ENCODE measurements at regions not wholly inside any gene's neighbourhood (a gene's known extent, or its start where the extent isn't known, plus 50 kb on each side); places are given as distances from the start of the nearest gene placed in this dataset.

GRCh38 chr6:87922947-87923330 lies 124.7 kb upstream of the SPACA1 start:
- Mint-ChIP-seq H3K27me3 (peaks cover 6% of the 10 kb centered on the region), H3K4me3 (no peak overlapping the region), H3K36me3 (no peaks in the 10 kb centered on the region), H3K27ac (no peak overlapping the region), H3K4me1 (peaks cover 6% of the 10 kb centered on the region), H3K9me3 (no peaks in the 10 kb centered on the region)
- no peak for DNase-seq

DNA sequence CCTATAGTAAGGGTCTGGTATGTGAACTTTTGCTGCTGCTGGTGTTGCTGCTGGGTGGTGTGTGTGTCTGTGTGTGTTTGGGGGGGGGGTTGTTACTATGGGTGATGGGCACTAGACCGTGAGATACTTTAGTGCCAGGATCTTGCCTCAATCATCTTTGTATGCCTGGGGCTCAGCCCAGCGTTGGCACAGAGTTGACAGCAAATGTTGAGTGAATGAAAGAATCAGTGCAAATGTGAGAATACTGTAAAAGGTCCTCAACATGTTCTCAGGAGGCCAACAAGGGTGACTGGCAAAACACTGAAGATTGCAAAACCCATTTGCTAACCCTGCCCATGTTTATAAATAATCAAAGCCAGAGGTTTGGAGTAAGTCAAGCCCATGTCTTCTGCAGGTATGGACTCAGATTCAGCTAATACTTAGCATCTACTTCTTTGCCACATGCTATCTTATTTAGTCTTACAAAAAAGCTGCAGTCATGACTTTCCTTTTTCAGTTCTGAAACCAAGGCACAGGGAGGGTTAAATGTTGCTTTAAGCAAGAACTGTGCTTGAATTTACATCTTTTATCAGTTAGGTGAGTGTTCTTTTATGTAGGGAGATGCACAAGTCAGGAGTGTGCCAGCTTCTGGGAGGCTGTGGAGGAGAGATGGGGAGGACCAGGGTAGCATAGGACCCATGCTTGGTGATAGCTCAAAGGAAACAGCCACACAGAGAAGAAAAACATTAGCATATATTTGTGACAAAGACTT lies 125.3 kb upstream of the SPACA1 start:
- no peak overlapping the region for H3K27ac Mint-ChIP-seq
- DNase-seq: no peak
- peaks cover 6% of the 10 kb centered on the region for H3K27me3 Mint-ChIP-seq
- H3K9me3 Mint-ChIP-seq: no peaks in the 10 kb centered on the region
- H3K4me1 Mint-ChIP-seq: peaks cover 6% of the 10 kb centered on the region
- H3K36me3 Mint-ChIP-seq: no peaks in the 10 kb centered on the region
- no peak overlapping the region for H3K4me3 Mint-ChIP-seq

GRCh38 chr6:87921034-87921433 lies 126.6 kb upstream of the SPACA1 start:
- Mint-ChIP-seq H3K4me3 (no peak overlapping the region), H3K4me1 (peaks cover 6% of the 10 kb centered on the region), H3K27me3 (peaks cover 6% of the 10 kb centered on the region), H3K36me3 (no peaks in the 10 kb centered on the region), H3K9me3 (no peaks in the 10 kb centered on the region), H3K27ac (no peak overlapping the region)
- DNase-seq: no peak

DNA sequence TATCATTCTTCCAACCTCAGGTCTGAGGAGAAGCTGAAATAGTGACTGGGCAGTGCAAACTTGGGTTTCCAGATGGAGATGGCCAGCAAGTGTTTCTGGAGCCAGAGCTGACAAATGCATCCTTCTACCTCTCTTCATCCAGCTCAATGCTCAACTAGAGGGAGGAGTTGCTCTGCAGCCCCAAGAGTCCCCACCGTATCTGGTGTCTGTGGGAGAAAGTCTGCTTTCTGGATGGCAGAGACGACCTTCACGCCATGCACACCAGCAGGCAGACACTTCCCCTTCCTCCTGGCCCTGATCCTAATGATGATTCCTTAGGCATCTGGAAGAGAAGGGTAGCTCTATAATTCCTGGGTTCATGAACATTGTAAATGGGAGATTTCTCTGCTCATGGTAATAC lies 127.4 kb upstream of the SPACA1 start:
- no peaks in the 10 kb centered on the region for H3K36me3 Mint-ChIP-seq
- H3K27me3 Mint-ChIP-seq: peaks cover 6% of the 10 kb centered on the region
- no peak overlapping the region for H3K27ac Mint-ChIP-seq
- no peaks in the 10 kb centered on the region for H3K4me1 Mint-ChIP-seq
- H3K4me3 Mint-ChIP-seq: no peak overlapping the region
- DNase-seq: no peak
- H3K9me3 Mint-ChIP-seq: no peaks in the 10 kb centered on the region

DNA sequence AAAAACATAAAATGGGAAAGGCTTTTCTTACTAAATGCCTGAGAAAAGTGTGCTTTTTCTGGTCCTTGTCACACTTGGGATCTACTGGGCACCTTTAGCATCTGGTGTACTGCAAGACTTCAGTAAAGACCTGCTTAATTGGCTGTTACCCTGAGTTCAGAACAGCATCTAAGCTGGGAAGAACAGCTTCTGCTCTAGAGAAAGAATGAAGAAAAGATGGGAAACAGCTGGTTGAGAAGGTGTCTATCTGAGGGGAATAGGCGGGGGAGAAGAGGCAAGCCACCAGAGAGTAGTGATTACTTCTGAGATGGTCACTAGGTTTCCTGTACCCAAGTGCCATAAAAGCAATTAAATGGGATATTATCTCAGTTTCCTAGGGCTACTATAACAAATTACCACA lies 128.2 kb upstream of the SPACA1 start:
- no peak for DNase-seq
- no peaks in the 10 kb centered on the region for H3K9me3 Mint-ChIP-seq
- no peak overlapping the region for H3K27ac Mint-ChIP-seq
- no peaks in the 10 kb centered on the region for H3K36me3 Mint-ChIP-seq
- H3K4me1 Mint-ChIP-seq: no peaks in the 10 kb centered on the region
- H3K27me3 Mint-ChIP-seq: peaks cover 6% of the 10 kb centered on the region
- no peak overlapping the region for H3K4me3 Mint-ChIP-seq

GRCh38 chr6:87919001-87919400 lies 128.6 kb upstream of the SPACA1 start:
- peaks cover 6% of the 10 kb centered on the region for H3K27me3 Mint-ChIP-seq
- H3K9me3 Mint-ChIP-seq: no peaks in the 10 kb centered on the region
- no peak overlapping the region for H3K4me3 Mint-ChIP-seq
- no peak overlapping the region for H3K27ac Mint-ChIP-seq
- no peaks in the 10 kb centered on the region for H3K36me3 Mint-ChIP-seq
- no peak for DNase-seq
- H3K4me1 Mint-ChIP-seq: no peaks in the 10 kb centered on the region

GRCh38 chr6:87918461-87918941 lies 129.1 kb upstream of the SPACA1 start:
- Mint-ChIP-seq H3K27me3 (peaks cover 6% of the 10 kb centered on the region), H3K36me3 (no peaks in the 10 kb centered on the region), H3K9me3 (no peaks in the 10 kb centered on the region), H3K27ac (no peak overlapping the region), H3K4me1 (no peaks in the 10 kb centered on the region), H3K4me3 (no peak overlapping the region)
- DNase-seq: no peak

DNA sequence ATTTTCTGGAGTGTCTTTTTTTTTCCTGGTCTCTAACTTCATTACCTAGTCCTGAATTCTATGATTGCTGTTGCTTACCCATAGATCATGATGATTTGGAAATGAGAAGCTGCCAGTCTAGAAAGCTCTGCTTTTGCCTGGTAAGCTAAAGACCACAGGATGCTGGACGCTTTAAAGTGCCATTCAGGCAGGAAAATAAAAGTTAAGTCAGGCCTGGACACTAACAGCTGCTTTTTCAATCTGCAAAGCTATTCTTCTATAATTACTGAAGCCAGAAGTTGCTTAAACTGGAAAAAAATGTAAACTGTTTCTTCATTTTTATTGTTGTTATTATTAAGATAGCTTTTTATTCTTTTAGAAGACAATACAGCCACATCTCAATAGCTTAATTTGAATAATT lies 129.8 kb upstream of the SPACA1 start:
- Mint-ChIP-seq H3K4me3 (no peak overlapping the region), H3K27me3 (peaks cover 6% of the 10 kb centered on the region), H3K27ac (no peak overlapping the region), H3K4me1 (no peaks in the 10 kb centered on the region), H3K36me3 (no peaks in the 10 kb centered on the region), H3K9me3 (no peaks in the 10 kb centered on the region)
- no peak for DNase-seq

DNA sequence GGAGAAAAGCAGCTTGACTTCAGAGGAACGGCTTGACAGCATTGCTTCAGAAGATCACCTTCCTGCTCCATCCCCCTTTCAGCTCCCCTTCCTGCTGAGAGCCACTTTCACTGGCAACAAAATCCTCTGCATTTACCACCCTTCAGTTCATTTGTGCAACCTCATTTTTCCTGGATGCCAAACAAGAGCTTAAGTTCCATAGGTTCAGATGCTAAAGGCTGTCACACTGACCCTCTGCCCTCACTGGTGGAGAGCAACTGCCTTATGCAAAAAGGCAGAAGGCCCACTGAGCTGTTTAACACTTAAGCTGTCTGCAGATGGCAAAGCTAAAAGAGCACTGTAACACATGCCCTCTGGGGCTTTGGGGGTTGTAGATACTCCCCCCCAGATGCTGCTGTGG lies 131.2 kb upstream of the SPACA1 start:
- Mint-ChIP-seq H3K27me3 (peaks cover 6% of the 10 kb centered on the region), H3K9me3 (no peaks in the 10 kb centered on the region), H3K4me1 (no peaks in the 10 kb centered on the region), H3K36me3 (no peaks in the 10 kb centered on the region), H3K4me3 (no peak overlapping the region), H3K27ac (no peak overlapping the region)
- DNase-seq: no peak

DNA sequence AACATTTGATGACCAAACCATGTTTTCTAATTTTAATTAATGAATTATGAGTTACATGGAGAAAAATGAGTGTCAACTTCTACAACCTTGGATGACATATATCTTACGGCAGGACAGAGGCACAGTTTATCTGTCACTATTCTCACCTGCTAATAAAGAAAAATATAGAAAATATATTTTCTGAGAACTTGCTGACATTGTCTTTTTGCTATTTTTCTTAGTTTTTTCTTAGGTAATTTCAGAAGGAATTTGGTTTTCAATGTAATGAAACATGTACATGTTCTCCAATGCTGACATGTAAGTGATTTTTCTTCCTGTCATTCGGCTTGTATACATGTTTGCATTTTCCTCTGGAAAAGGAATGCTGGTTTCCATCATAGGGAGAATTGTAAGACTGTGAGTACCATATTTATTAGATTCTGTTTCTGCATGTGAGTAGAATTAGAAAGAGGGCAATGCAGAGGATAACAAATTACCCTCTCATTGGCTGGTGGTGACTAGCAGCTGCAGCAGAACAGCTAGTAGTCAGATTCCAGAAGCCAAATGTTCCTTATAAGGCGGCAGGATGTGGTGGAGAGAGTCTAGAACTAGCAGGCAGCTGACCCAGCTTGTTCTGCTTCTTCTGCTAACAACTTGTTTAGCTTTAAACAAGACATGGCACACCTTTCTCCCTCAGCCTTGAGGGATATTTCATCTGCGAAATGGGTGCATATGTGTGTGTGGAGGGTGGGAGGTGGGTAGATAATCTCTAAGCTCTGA lies 132.8 kb upstream of the SPACA1 start:
- no peaks in the 10 kb centered on the region for H3K4me1 Mint-ChIP-seq
- no peaks in the 10 kb centered on the region for H3K9me3 Mint-ChIP-seq
- H3K27me3 Mint-ChIP-seq: no peaks in the 10 kb centered on the region
- no peak overlapping the region for H3K4me3 Mint-ChIP-seq
- H3K36me3 Mint-ChIP-seq: no peaks in the 10 kb centered on the region
- no peak for DNase-seq
- no peak overlapping the region for H3K27ac Mint-ChIP-seq

DNA sequence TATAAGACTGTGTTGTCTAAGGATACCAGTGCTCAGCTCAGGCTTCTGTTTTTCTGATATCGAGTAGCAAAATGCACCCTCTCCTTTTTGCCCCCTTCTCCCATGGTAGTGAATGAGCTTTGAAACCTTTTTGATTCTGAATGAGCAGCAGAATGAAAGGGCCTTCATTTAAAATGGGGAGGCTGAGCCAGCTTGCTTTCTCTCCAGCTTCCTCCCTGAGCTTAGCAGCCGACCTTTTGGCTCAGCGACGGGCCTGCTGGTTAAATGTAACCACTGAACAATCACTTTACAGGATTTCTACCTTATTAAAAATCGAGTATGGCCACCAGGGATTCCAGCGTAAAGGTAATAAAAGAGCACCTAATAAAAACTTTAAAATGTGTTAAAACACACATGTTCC lies 133.7 kb upstream of the SPACA1 start:
- Mint-ChIP-seq H3K4me3 (no peak overlapping the region), H3K4me1 (peaks cover 8% of the 10 kb centered on the region), H3K9me3 (no peaks in the 10 kb centered on the region), H3K27ac (no peak overlapping the region), H3K27me3 (no peaks in the 10 kb centered on the region), H3K36me3 (no peaks in the 10 kb centered on the region)
- DNase-seq: no peak

DNA sequence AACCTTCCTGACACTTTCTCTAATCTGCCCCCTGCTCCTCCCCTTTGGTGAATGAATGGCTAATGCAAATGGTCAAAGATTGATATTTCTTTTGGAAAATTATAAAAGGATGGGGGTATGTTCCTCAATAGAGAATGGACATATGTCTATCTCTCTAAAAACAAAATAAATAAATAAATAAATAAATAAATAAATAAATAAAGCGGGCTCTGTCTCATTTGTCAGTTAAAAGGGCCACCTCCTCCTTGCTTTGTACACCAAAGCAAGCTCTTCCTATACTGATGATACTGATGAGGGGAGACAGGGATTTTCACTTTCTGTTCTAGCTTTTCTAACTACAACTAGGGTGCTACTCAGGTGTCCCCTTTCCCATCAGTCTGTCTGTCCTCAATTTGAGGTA lies 135.5 kb upstream of the SPACA1 start:
- Mint-ChIP-seq H3K9me3 (no peaks in the 10 kb centered on the region), H3K4me1 (peaks cover 25% of the 10 kb centered on the region), H3K27me3 (no peaks in the 10 kb centered on the region), H3K36me3 (no peaks in the 10 kb centered on the region), H3K27ac (no peak overlapping the region), H3K4me3 (no peak overlapping the region)
- no peak for DNase-seq

DNA sequence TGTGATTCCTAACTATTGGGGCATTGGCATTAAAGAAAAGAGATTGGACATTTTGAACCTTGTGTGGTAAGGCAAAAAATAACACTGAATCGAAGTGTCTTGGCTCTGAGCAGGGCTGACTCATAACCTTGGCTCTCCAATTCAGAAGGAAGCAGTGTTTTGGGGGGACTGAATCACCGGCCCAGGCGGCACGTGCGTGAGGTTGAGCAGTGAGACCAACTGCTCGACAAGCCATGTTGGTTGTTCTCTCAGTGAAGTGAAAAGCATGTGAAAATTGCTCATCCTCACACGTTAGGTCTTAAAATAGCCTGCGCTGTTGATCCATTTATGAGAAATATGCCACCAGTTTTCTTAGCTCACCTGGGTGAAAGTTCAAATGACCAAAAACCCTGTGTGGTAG lies 137.8 kb upstream of the SPACA1 start:
- DNase-seq: no peak
- H3K27ac Mint-ChIP-seq: no peak overlapping the region
- no peak overlapping the region for H3K4me3 Mint-ChIP-seq
- no peaks in the 10 kb centered on the region for H3K36me3 Mint-ChIP-seq
- H3K27me3 Mint-ChIP-seq: peaks cover 6% of the 10 kb centered on the region
- H3K4me1 Mint-ChIP-seq: peaks cover 29% of the 10 kb centered on the region
- no peaks in the 10 kb centered on the region for H3K9me3 Mint-ChIP-seq

- H3K9me3 Mint-ChIP-seq: no peaks in the 10 kb centered on the region
- H3K4me3 Mint-ChIP-seq: no peak overlapping the region
- DNase-seq: no peak
- H3K36me3 Mint-ChIP-seq: no peaks in the 10 kb centered on the region
- no peak overlapping the region for H3K27ac Mint-ChIP-seq
- H3K27me3 Mint-ChIP-seq: peaks cover 6% of the 10 kb centered on the region
- peaks cover 29% of the 10 kb centered on the region for H3K4me1 Mint-ChIP-seq
These were observed 138.4 kb upstream of the SPACA1 start for GRCh38 chr6:87908978-87909811.

DNA sequence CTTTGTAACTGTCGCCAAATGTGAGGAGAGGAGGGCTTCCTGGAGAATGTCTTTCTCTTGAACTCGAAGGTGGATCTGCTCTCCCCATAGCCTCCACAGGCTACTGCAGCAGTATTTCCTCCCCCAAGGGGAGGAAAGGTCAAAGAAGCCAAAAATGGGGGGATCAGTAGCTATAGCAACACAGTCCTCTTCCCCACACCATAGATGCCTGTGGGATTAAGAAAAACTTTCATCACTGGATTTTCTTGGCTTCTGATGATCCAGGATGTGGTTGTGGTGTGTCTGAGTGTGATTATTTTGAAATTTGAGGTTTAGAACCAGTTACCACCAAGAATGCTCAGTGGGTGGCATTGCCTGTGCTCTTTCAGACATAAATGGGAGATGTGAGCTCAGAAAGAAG lies 140.1 kb upstream of the SPACA1 start:
- H3K27me3 Mint-ChIP-seq: peaks cover 6% of the 10 kb centered on the region
- no peak overlapping the region for H3K27ac Mint-ChIP-seq
- no peaks in the 10 kb centered on the region for H3K9me3 Mint-ChIP-seq
- DNase-seq: peak; percentile 6
- H3K4me3 Mint-ChIP-seq: no peak overlapping the region
- H3K4me1 Mint-ChIP-seq: peaks cover 29% of the 10 kb centered on the region
- H3K36me3 Mint-ChIP-seq: no peaks in the 10 kb centered on the region
